ENCODE measurements at regions not wholly inside any gene's neighbourhood (a gene's known extent, or its start where the extent isn't known, plus 50 kb on each side); places are given as distances from the start of the nearest gene placed in this dataset.

- H3K36me3 ChIP-seq (ENCODE audit: low read depth), result no peaks in the 10 kb centered on the region
- TF ChIP-seq CTCF (IDR thresholded peaks at IDR 0.05; ENCODE audit: poor library complexity, severe bottlenecking), result no peak
- no peak overlapping the region for H3K27ac ChIP-seq (ENCODE audit: poor library complexity, severe bottlenecking)
- DNase-seq (ENCODE audit: low spot score), result no peak
- H3K4me1 ChIP-seq (ENCODE audit: insufficient read depth, poor library complexity, severe bottlenecking), result peaks cover 3% of the 10 kb centered on the region
- no peaks in the 10 kb centered on the region for H3K27me3 ChIP-seq (ENCODE audit: insufficient read depth, poor library complexity, severe bottlenecking)
- H3K4me3 ChIP-seq (ENCODE audit: severe bottlenecking), result no peak overlapping the region
- ATAC-seq (ENCODE audit: low read depth), result peak; percentile 38; the same call in 1 of the 3 replicates
- H3K9me3 ChIP-seq (ENCODE audit: severe bottlenecking), result no peaks in the 10 kb centered on the region
Measured at GRCh38 chr18:10088734-10089133, 174.9 kb downstream of the VAPA start.

GRCh38 chr18:10089881-10090280 is 176.1 kb downstream of the VAPA start:
- no peak overlapping the region for H3K4me3 ChIP-seq (ENCODE audit: severe bottlenecking)
- no peaks in the 10 kb centered on the region for H3K27me3 ChIP-seq (ENCODE audit: insufficient read depth, poor library complexity, severe bottlenecking)
- ATAC-seq (ENCODE audit: low read depth) (no peak), DNase-seq (ENCODE audit: low spot score) (no peak)
- no peaks in the 10 kb centered on the region for H3K9me3 ChIP-seq (ENCODE audit: severe bottlenecking)
- peaks cover 13% of the 10 kb centered on the region for H3K4me1 ChIP-seq (ENCODE audit: insufficient read depth, poor library complexity, severe bottlenecking)
- H3K27ac ChIP-seq (ENCODE audit: poor library complexity, severe bottlenecking), result no peak overlapping the region
- no peak for TF ChIP-seq CTCF (IDR thresholded peaks at IDR 0.05; ENCODE audit: poor library complexity, severe bottlenecking)
- no peaks in the 10 kb centered on the region for H3K36me3 ChIP-seq (ENCODE audit: low read depth)

- Histone ChIP-seq H3K36me3 (ENCODE audit: low read depth) (no peaks in the 10 kb centered on the region), H3K4me3 (ENCODE audit: severe bottlenecking) (no peak overlapping the region), H3K27ac (ENCODE audit: poor library complexity, severe bottlenecking) (no peak overlapping the region), H3K4me1 (ENCODE audit: insufficient read depth, poor library complexity, severe bottlenecking) (peaks cover 13% of the 10 kb centered on the region), H3K9me3 (ENCODE audit: severe bottlenecking) (no peaks in the 10 kb centered on the region), H3K27me3 (ENCODE audit: insufficient read depth, poor library complexity, severe bottlenecking) (no peaks in the 10 kb centered on the region)
- TF ChIP-seq CTCF (IDR thresholded peaks at IDR 0.05; ENCODE audit: poor library complexity, severe bottlenecking), result no peak
- DNase-seq (ENCODE audit: low spot score) (no peak), ATAC-seq (ENCODE audit: low read depth) (no peak)
Measured at GRCh38 chr18:10090668-10091067, 176.9 kb downstream of the VAPA start.

- Histone ChIP-seq H3K9me3 (ENCODE audit: severe bottlenecking) (no peaks in the 10 kb centered on the region), H3K4me1 (ENCODE audit: insufficient read depth, poor library complexity, severe bottlenecking) (peaks cover 13% of the 10 kb centered on the region), H3K27ac (ENCODE audit: poor library complexity, severe bottlenecking) (peak overlapping the region; percentile 52), H3K27me3 (ENCODE audit: insufficient read depth, poor library complexity, severe bottlenecking) (no peaks in the 10 kb centered on the region), H3K36me3 (ENCODE audit: low read depth) (no peaks in the 10 kb centered on the region), H3K4me3 (ENCODE audit: severe bottlenecking) (no peak overlapping the region)
- DNase-seq (ENCODE audit: low spot score) (no peak), ATAC-seq (ENCODE audit: low read depth) (no peak)
- no peak for TF ChIP-seq CTCF (IDR thresholded peaks at IDR 0.05; ENCODE audit: poor library complexity, severe bottlenecking)
Measured at GRCh38 chr18:10093445-10093844, 179.6 kb downstream of the VAPA start.

- DNase-seq (ENCODE audit: low spot score), result no peak
- H3K9me3 ChIP-seq (ENCODE audit: severe bottlenecking), result no peaks in the 10 kb centered on the region
- no peak for TF ChIP-seq CTCF (IDR thresholded peaks at IDR 0.05; ENCODE audit: poor library complexity, severe bottlenecking)
Measured at GRCh38 chr18:10094154-10094553, 180.3 kb downstream of the VAPA start.

More at GRCh38 chr18:10094154-10094553, 180.3 kb downstream of the VAPA start:
- no peaks in the 10 kb centered on the region for H3K27me3 ChIP-seq (ENCODE audit: insufficient read depth, poor library complexity, severe bottlenecking)
- peaks cover 13% of the 10 kb centered on the region for H3K4me1 ChIP-seq (ENCODE audit: insufficient read depth, poor library complexity, severe bottlenecking)
- no peak overlapping the region for H3K4me3 ChIP-seq (ENCODE audit: severe bottlenecking)
- ATAC-seq (ENCODE audit: low read depth), result peak; percentile 85
- peak overlapping the region; percentile 52 for H3K27ac ChIP-seq (ENCODE audit: poor library complexity, severe bottlenecking)
- H3K36me3 ChIP-seq (ENCODE audit: low read depth), result no peaks in the 10 kb centered on the region

All from RWPE2 (cell line).